ENCODE measurements at regions not wholly inside any gene's neighbourhood (a gene's known extent, or its start where the extent isn't known, plus 50 kb on each side); places are given as distances from the start of the nearest gene placed in this dataset.

DNA sequence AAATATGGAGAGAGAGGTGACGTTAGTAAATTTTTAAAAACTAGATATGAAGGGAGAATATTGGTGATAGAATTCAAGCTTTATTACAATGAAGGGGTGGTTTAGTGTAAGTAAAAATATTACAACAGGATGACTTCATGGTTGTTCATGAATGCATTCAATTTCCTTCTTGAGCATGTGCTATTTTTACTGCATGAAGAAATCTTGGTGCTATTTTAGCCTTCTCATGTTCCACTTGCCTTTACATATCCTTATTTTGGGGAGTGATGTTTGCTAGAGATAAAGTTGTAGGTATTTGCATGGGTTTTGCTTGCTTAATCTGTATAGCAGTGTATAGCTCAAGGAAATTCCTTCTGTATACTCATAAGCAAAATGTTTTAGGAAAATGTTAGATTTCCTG lies 195.0 kb upstream of the MMADHC start:
- TF ChIP-seq, protein P1, sequence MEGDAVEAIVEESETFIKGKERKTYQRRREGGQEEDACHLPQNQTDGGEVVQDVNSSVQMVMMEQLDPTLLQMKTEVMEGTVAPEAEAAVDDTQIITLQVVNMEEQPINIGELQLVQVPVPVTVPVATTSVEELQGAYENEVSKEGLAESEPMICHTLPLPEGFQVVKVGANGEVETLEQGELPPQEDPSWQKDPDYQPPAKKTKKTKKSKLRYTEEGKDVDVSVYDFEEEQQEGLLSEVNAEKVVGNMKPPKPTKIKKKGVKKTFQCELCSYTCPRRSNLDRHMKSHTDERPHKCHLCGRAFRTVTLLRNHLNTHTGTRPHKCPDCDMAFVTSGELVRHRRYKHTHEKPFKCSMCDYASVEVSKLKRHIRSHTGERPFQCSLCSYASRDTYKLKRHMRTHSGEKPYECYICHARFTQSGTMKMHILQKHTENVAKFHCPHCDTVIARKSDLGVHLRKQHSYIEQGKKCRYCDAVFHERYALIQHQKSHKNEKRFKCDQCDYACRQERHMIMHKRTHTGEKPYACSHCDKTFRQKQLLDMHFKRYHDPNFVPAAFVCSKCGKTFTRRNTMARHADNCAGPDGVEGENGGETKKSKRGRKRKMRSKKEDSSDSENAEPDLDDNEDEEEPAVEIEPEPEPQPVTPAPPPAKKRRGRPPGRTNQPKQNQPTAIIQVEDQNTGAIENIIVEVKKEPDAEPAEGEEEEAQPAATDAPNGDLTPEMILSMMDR (conservative IDR thresholded peaks at IDR 0.05 in 1 of 2, IDR thresholded peaks at IDR 0.05 in 1 of 2; ENCODE audit: extremely low read depth in 1 of 2, insufficient read depth in 1 of 2, low read depth in 1 of 2, low read length in 2 of 2), result no peak
- no peak for TF ChIP-seq EZH2 (IDR thresholded peaks at IDR 0.05; ENCODE audit: borderline replicate concordance, low read length)
